Peyer's patch (tissue), 4 donors: ENCODE measurements at regions not wholly inside any gene's neighbourhood (a gene's known extent, or its start where the extent isn't known, plus 50 kb on each side); places are given as distances from the start of the nearest gene placed in this dataset.

ENCODE experiments used
- DNase-seq, 3 donors: peaks; one replicate each; pipeline ENCODE4 v3.0.0-alpha.2; 2017 to 2019
- H3K27ac ChIP-seq, 4 donors: fragments of 200-600 bp; sonication (generic); one replicate each; pipeline ENCODE4 v1.5.1; 2016 to 2019
- H3K27me3 ChIP-seq, 2 donors: fragments of 200-600 bp; sonication (generic); one replicate each; pipeline ENCODE4 v1.5.1; 2019
- H3K36me3 ChIP-seq, 3 donors: fragments of 200-600 bp; sonication (generic); one replicate each; pipeline ENCODE4 v1.5.1; 2016 to 2019
- H3K4me1 ChIP-seq, 4 donors: fragments of 200-600 bp; sonication (generic); one replicate each; pipeline ENCODE4 v1.5.1; 2016 to 2019
- H3K4me3 ChIP-seq, 4 donors: fragments of 200-600 bp; sonication (generic); 1 replicate in 3 of 4; 2 replicates in 1 of 4; pipeline ENCODE4 v1.5.1; 2016 to 2019; ENCODE audit warnings: mild to moderate bottlenecking in 1 of 4
- H3K9me3 ChIP-seq, 4 donors: fragments of 200-600 bp; sonication (generic); one replicate each; pipeline ENCODE4 v1.5.1; 2016 to 2019; ENCODE audit warnings: mild to moderate bottlenecking in 1 of 4
- POLR2A ChIP-seq, 2 donors: fragments of 450-650 bp; IDR thresholded peaks; one replicate each; pipeline ENCODE4 v1.5.1; 2017; ENCODE audit warnings: antibody characterized with exemption in 2 of 2, mild to moderate bottlenecking in 2 of 2, moderate library complexity in 2 of 2
- TF ChIP-seq, protein P1 (sequence below), 6 experiments: fragments of 450-650 bp in 4 of 6; fragments of 200-600 bp in 2 of 6; sonication (generic) in 1 of 6; IDR thresholded peaks; one replicate each; pipeline ENCODE4 v1.5.1; 2017 to 2019; ENCODE audit warnings: antibody characterized with exemption in 6 of 6, mild to moderate bottlenecking in 3 of 6, moderate library complexity in 1 of 6

- H3K4me1 ChIP-seq, result no peaks in the 10 kb centered on the region
- no peak for DNase-seq
- no peak overlapping the region for H3K27ac ChIP-seq
- no peak for TF ChIP-seq POLR2A (IDR thresholded peaks at IDR 0.05)
- TF ChIP-seq, protein P1, sequence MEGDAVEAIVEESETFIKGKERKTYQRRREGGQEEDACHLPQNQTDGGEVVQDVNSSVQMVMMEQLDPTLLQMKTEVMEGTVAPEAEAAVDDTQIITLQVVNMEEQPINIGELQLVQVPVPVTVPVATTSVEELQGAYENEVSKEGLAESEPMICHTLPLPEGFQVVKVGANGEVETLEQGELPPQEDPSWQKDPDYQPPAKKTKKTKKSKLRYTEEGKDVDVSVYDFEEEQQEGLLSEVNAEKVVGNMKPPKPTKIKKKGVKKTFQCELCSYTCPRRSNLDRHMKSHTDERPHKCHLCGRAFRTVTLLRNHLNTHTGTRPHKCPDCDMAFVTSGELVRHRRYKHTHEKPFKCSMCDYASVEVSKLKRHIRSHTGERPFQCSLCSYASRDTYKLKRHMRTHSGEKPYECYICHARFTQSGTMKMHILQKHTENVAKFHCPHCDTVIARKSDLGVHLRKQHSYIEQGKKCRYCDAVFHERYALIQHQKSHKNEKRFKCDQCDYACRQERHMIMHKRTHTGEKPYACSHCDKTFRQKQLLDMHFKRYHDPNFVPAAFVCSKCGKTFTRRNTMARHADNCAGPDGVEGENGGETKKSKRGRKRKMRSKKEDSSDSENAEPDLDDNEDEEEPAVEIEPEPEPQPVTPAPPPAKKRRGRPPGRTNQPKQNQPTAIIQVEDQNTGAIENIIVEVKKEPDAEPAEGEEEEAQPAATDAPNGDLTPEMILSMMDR (IDR thresholded peaks at IDR 0.05), result peak in 1 of 6 experiments; percentile 34
- no peaks in the 10 kb centered on the region for H3K36me3 ChIP-seq
- no peaks in the 10 kb centered on the region for H3K9me3 ChIP-seq
- no peaks in the 10 kb centered on the region for H3K27me3 ChIP-seq
- no peak overlapping the region for H3K4me3 ChIP-seq
These were observed 57.3 kb upstream of the TNFRSF19 start for GRCh38 chr13:23512762-23513395.

DNA sequence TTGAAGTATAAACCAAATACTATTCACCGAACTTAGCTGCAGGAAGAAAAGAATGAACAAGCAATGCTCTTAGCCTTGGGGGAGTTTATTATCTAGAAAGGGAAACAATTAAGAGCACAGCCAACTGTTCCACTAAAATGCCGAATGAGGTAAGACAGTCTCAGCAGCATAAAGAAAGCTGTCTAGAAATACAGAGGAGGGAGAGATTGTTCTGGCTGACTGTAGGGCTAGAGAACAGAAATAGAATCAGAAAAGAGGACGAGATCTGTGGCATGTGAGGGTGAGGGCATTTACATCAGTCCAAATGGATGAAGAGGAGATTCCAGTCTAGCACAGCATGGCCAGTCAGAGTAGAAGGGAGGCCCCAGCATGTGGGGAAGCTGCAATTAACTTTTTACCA, 56.8 kb upstream of the TNFRSF19 start:
- TF ChIP-seq, protein P1 (IDR thresholded peaks at IDR 0.05), result no peak
- TF ChIP-seq POLR2A (IDR thresholded peaks at IDR 0.05), result no peak
- Histone ChIP-seq H3K4me1 (no peaks in the 10 kb centered on the region), H3K36me3 (no peaks in the 10 kb centered on the region), H3K27ac (no peak overlapping the region), H3K4me3 (no peak overlapping the region), H3K27me3 (no peaks in the 10 kb centered on the region), H3K9me3 (no peaks in the 10 kb centered on the region)
- no peak for DNase-seq

DNA sequence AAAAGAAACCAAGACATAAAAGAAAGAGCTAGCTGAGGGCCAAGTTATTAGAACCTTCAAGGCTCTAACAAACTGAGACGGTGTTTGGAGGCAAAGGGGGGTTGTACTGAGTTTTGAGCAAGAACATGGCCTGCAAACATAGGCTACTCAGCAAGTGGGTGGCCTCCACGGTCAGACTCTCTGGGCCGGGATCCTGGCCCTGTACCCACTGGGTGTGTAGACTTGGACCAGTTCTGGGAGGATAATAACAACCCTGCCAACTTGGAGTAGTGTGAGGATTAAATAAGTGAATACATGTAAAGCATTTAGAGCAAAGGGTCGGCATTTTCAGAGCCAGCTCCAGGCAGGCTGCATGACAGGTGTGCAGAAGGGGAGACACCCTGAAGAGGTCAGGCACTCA, 56.1 kb upstream of the TNFRSF19 start:
- no peak overlapping the region for H3K4me3 ChIP-seq
- DNase-seq, result no peak
- no peaks in the 10 kb centered on the region for H3K36me3 ChIP-seq
- H3K9me3 ChIP-seq, result no peaks in the 10 kb centered on the region
- H3K4me1 ChIP-seq, result no peaks in the 10 kb centered on the region
- H3K27me3 ChIP-seq, result no peaks in the 10 kb centered on the region
- no peak overlapping the region for H3K27ac ChIP-seq
- TF ChIP-seq, protein P1 (IDR thresholded peaks at IDR 0.05), result no peak
- no peak for TF ChIP-seq POLR2A (IDR thresholded peaks at IDR 0.05)

DNA sequence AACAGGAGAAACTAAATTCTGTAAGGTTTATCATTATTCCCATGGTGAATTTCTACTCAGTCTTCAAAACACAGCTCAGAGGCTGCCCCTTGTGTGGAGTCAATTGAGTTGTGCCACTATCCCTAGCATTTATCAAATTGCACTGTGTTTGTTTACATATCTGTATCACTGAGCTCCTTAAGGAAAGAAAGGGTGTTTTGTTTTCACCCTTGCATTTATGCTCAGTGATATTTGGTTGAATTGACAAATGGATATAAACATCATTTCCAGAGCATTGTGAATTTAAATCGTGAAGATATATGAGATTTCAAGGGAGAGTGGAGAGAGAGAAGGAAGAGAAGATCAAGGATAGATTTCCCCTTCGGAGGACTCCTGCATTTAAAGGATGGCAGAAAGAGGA, 55.1 kb upstream of the TNFRSF19 start:
- no peak for DNase-seq
- Histone ChIP-seq H3K27ac (no peak overlapping the region), H3K27me3 (no peaks in the 10 kb centered on the region), H3K4me1 (no peaks in the 10 kb centered on the region), H3K9me3 (no peaks in the 10 kb centered on the region), H3K36me3 (no peaks in the 10 kb centered on the region), H3K4me3 (no peak overlapping the region)
- no peak for TF ChIP-seq POLR2A (IDR thresholded peaks at IDR 0.05)
- TF ChIP-seq, protein P1 (IDR thresholded peaks at IDR 0.05), result no peak

GRCh38 chr13:23516190-23516589, 54.0 kb upstream of the TNFRSF19 start:
- H3K27me3 ChIP-seq, result no peaks in the 10 kb centered on the region
- no peaks in the 10 kb centered on the region for H3K9me3 ChIP-seq
- TF ChIP-seq, protein P1 (IDR thresholded peaks at IDR 0.05), result no peak
- TF ChIP-seq POLR2A (IDR thresholded peaks at IDR 0.05), result no peak
- no peak overlapping the region for H3K27ac ChIP-seq
- H3K4me3 ChIP-seq, result no peak overlapping the region
- H3K36me3 ChIP-seq, result no peaks in the 10 kb centered on the region
- H3K4me1 ChIP-seq, result no peaks in the 10 kb centered on the region
- no peak for DNase-seq

DNA sequence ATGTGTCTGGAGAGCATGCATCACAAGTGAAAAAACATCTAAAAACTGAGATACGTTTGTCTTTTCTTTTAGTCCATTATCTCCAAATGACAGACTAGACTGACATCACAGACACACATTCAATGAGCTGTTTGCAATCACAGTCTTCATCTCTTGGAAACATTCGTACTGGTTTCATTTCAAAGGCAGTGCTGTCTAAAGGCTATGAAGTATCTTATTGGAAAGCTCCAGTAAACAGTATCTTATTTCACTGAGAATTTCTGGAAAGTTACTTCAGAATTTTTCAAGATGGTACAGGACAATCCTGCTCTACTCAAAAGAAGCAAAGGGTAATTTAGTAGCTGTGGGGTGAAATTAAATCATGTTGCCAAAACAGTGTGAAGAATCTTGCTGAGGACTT, 53.5 kb upstream of the TNFRSF19 start:
- Histone ChIP-seq H3K36me3 (no peaks in the 10 kb centered on the region), H3K4me1 (no peaks in the 10 kb centered on the region), H3K27ac (no peak overlapping the region), H3K27me3 (no peaks in the 10 kb centered on the region), H3K9me3 (no peaks in the 10 kb centered on the region), H3K4me3 (no peak overlapping the region)
- TF ChIP-seq, protein P1 (IDR thresholded peaks at IDR 0.05), result no peak
- no peak for TF ChIP-seq POLR2A (IDR thresholded peaks at IDR 0.05)
- no peak for DNase-seq
